Left lung (tissue), 4 donors: ENCODE measurements at regions not wholly inside any gene's neighbourhood (a gene's known extent, or its start where the extent isn't known, plus 50 kb on each side); places are given as distances from the start of the nearest gene placed in this dataset.

Source experiments
- ATAC-seq: fragments of 200-7000 bp; cut with Tn5 transposase; one replicate; pipeline ENCODE4 v1.9.1; 2020; ENCODE audit warnings: moderate library complexity
- DNase-seq, 4 donors: peaks; one replicate each; pipeline ENCODE4 v3.0.0-alpha.2; 2013 to 2020
- H3K27ac ChIP-seq, 2 donors: fragments of 200-600 bp; sonication (generic) in 1 of 2; one replicate each; pipeline versions ENCODE4 v1.5.0 to v1.8.0; 2020 to 2021
- H3K27me3 ChIP-seq, 2 donors: fragments of 200-600 bp; sonication (generic) in 1 of 2; one replicate each; pipeline versions ENCODE4 v1.5.0 to v1.8.0; 2020 to 2021
- H3K36me3 ChIP-seq, 2 donors: fragments of 200-600 bp; sonication (generic) in 1 of 2; one replicate each; pipeline versions ENCODE4 v1.5.0 to v1.8.0; 2020 to 2021
- H3K4me1 ChIP-seq, 2 donors: fragments of 200-600 bp; one replicate each; pipeline ENCODE4 v1.8.0; 2021
- H3K4me3 ChIP-seq, 2 donors: fragments of 200-600 bp; sonication (generic) in 1 of 2; one replicate each; pipeline versions ENCODE4 v1.5.0 to v1.8.0; 2020 to 2021; ENCODE audit warnings: mild to moderate bottlenecking in 1 of 2
- H3K9me3 ChIP-seq, 2 donors: fragments of 200-600 bp; sonication (generic) in 1 of 2; one replicate each; pipeline versions ENCODE4 v1.5.0 to v1.8.0; 2020 to 2021
- CTCF ChIP-seq, 2 donors: fragments of 200-600 bp; sonication (generic) in 1 of 2; IDR thresholded peaks; one replicate each; pipeline versions ENCODE4 v1.5.0 to v1.8.0; 2021; ENCODE audit warnings: antibody characterized with exemption in 2 of 2
- intact Hi-C, 2 donors: fragments of 100-400 bp; cut with DNase I; formaldehyde crosslinking; loops; one replicate each; pipeline versions ENCODE4 v1.11.2 to v1.14.2; 2022
- donor health status: DM: no; HTN: yes; CAD: no.
- donor health status: DM: no; HTN: no; CAD: no.

GRCh38 chr20:40495956-40496355, 193.1 kb downstream of the MAFB start:
- no peak for DNase-seq
- peak overlapping the region in 1 of 2 donors; percentile 93 for H3K27ac ChIP-seq
- no peak for ATAC-seq
- no peak for TF ChIP-seq CTCF (IDR thresholded peaks at IDR 0.05)
- H3K9me3 ChIP-seq, result no peaks in the 10 kb centered on the region
- intact Hi-C loops, result no loop called here
- no peak overlapping the region for H3K4me3 ChIP-seq
- peaks cover 0 to 79% of the 10 kb centered on the region in 2 donors for H3K4me1 ChIP-seq
- no peaks in the 10 kb centered on the region for H3K36me3 ChIP-seq
- H3K27me3 ChIP-seq, result no peaks in the 10 kb centered on the region

- peak overlapping the region in 1 of 2 donors; percentile 93 for H3K27ac ChIP-seq
- peak in 2 of 4 donors; percentile 77 to 79 for DNase-seq
Observed at GRCh38 chr20:40494248-40494647, 194.8 kb downstream of the MAFB start.

GRCh38 chr20:40493549-40493948, 195.5 kb downstream of the MAFB start:
- peak overlapping the region in 1 of 2 donors; percentile 93 for H3K27ac ChIP-seq
- peak; percentile 7 for ATAC-seq
- H3K27me3 ChIP-seq, result no peaks in the 10 kb centered on the region
- intact Hi-C loops, result no loop called here
- H3K9me3 ChIP-seq, result no peaks in the 10 kb centered on the region
- H3K36me3 ChIP-seq, result no peaks in the 10 kb centered on the region
- DNase-seq, result no peak
- H3K4me3 ChIP-seq, result no peak overlapping the region
- no peak for TF ChIP-seq CTCF (IDR thresholded peaks at IDR 0.05)
- H3K4me1 ChIP-seq, result peaks cover 0 to 69% of the 10 kb centered on the region in 2 donors

More at GRCh38 chr20:40494248-40494647, 194.8 kb downstream of the MAFB start:
- ATAC-seq, result peak; percentile 35
- no peaks in the 10 kb centered on the region for H3K9me3 ChIP-seq
- no peaks in the 10 kb centered on the region for H3K36me3 ChIP-seq
- TF ChIP-seq CTCF (IDR thresholded peaks at IDR 0.05), result no peak
- intact Hi-C loops, result no loop called here
- H3K4me1 ChIP-seq, result peaks cover 0 to 76% of the 10 kb centered on the region in 2 donors
- H3K27me3 ChIP-seq, result no peaks in the 10 kb centered on the region
- H3K4me3 ChIP-seq, result no peak overlapping the region

- Histone ChIP-seq H3K4me3 (no peak overlapping the region), H3K27ac (peak overlapping the region in 1 of 2 donors; percentile 93), H3K27me3 (no peaks in the 10 kb centered on the region), H3K9me3 (no peaks in the 10 kb centered on the region), H3K36me3 (no peaks in the 10 kb centered on the region), H3K4me1 (peaks cover 0 to 66% of the 10 kb centered on the region in 2 donors)
- intact Hi-C loops, result no loop called here
- ATAC-seq (peak; percentile 72), DNase-seq (peak; percentile 65 to 84 (median 69))
- TF ChIP-seq CTCF (IDR thresholded peaks at IDR 0.05), result no peak
Observed at GRCh38 chr20:40493071-40493470, 196.0 kb downstream of the MAFB start.

GRCh38 chr20:40491009-40491590, 197.9 kb downstream of the MAFB start:
- intact Hi-C loops, result no loop called here
- Histone ChIP-seq H3K27me3 (no peaks in the 10 kb centered on the region), H3K4me3 (no peak overlapping the region), H3K36me3 (no peaks in the 10 kb centered on the region), H3K4me1 (peaks cover 0 to 52% of the 10 kb centered on the region in 2 donors), H3K9me3 (peaks cover 0 to 3% of the 10 kb centered on the region in 2 donors), H3K27ac (peak overlapping the region in 1 of 2 donors; percentile 53)
- TF ChIP-seq CTCF (IDR thresholded peaks at IDR 0.05), result no peak
- ATAC-seq, result no peak
- no peak for DNase-seq
